OCI-LY3 (cell line): ENCODE measurements at regions not wholly inside any gene's neighbourhood (a gene's known extent, or its start where the extent isn't known, plus 50 kb on each side); places are given as distances from the start of the nearest gene placed in this dataset.

Experiments
- H2AFZ ChIP-seq: fragments of 200-600, 300-600 bp; shearing (Covaris generic); 2 replicates; pipeline ENCODE4 v1.6.0; 2014; ENCODE audit warnings: antibody characterized with exemption, low read depth, low read length
- H3K27ac ChIP-seq: fragments of 200-600, 300-600 bp; sonication (generic); 2 replicates; pipeline ENCODE4 v1.5.1; 2014; ENCODE audit warnings: mild to moderate bottlenecking, low read length, moderate library complexity, mixed read lengths
- H3K27me3 ChIP-seq: fragments of 200-600, 300-600 bp; sonication (generic); 2 replicates; pipeline ENCODE4 v1.6.1; 2014; ENCODE audit warnings: low read depth, low read length, mixed read lengths
- H3K36me3 ChIP-seq: fragments of 200-600, 300-600 bp; sonication (generic); replicated peaks from 2 replicates; pipeline ENCODE3; 2014; ENCODE audit warnings: low read depth, low read length, mixed read lengths
- H3K4me1 ChIP-seq: fragments of 300-600, 200-600 bp; sonication (generic); 2 replicates; pipeline ENCODE4 v1.6.1; 2014; ENCODE audit warnings: low read length, mixed read lengths
- H3K4me2 ChIP-seq: fragments of 200-600, 300-600 bp; sonication (generic); 2 replicates; pipeline ENCODE4 v1.6.1; 2014; ENCODE audit warnings: low read length, mixed read lengths
- H3K4me3 ChIP-seq: fragments of 300-600, 200-600 bp; sonication (generic); 2 replicates; pipeline ENCODE4 v1.5.1; 2014; ENCODE audit warnings: antibody characterized with exemption, mild to moderate bottlenecking, low read length, moderate library complexity
- H3K79me2 ChIP-seq: fragments of 300-600, 200-600 bp; shearing (Covaris generic); 2 replicates; pipeline ENCODE4 v1.6.1; 2014; ENCODE audit warnings: mild to moderate bottlenecking, low read length, mixed read lengths
- H3K9ac ChIP-seq: fragments of 300-600, 200-600 bp; shearing (Covaris generic); 2 replicates; pipeline ENCODE4 v1.6.0; 2014; ENCODE audit warnings: mild to moderate bottlenecking, low read length, moderate library complexity
- H3K9me3 ChIP-seq: fragments of 200-600, 300-600 bp; shearing (Covaris generic); 2 replicates; pipeline ENCODE4 v1.6.1; 2014; ENCODE audit warnings: low read length, mixed read lengths; ENCODE audit not compliant: insufficient read depth
- H4K20me1 ChIP-seq: fragments of 200-600, 300-600 bp; sonication (generic); 2 replicates; pipeline ENCODE4 v1.6.1; 2016; ENCODE audit warnings: low read length, mixed read lengths; ENCODE audit not compliant: insufficient read depth
- EZH2phosphoT487 ChIP-seq: fragments of 200-600 bp; shearing (Covaris generic); IDR thresholded peaks from 2 replicates; pipeline ENCODE4 v1.6.1; 2018; ENCODE audit warnings: antibody characterized with exemption, mixed run types, low read depth
- TF ChIP-seq, protein P1 (sequence below): fragments of 200-600, 300-600 bp; sonication (generic); IDR thresholded peaks from 2 replicates; pipeline ENCODE4 v1.5.1; 2014; ENCODE audit warnings: antibody characterized with exemption, low read length, low read depth

DNA sequence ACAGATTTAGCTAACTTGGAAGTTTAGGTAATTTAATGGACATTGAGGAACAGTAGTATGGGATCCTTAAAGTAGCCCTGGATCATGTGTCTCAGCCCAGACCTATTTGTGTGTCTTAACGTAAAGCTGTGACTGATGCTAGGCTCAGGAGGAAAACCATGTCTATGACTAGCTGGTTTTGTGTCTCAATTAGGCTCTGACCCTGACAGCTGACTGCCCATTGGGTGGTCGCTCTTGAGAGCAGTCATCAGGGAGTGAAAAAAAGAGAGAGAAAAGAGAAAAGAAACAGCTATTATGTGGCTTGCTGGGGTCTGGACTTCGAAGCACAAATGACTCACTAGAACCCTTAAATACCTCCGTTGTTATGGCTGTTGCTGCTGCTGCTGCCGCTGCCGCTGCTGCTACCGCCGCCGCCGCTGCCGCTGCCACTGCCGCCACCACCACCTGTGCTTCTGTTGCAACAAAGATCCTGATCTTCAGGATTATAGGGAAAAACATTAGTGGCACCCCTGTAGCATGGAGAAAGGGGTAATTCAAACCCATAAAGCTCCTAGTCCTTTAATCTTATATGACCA lies 70.7 kb downstream of the GSPT2 start:
- peaks cover 2% of the 10 kb centered on the region for H3K36me3 ChIP-seq
- no peaks in the 10 kb centered on the region for H3K4me1 ChIP-seq
- peaks cover 6% of the 10 kb centered on the region; the same call in 1 of the 2 replicates for H3K79me2 ChIP-seq
- H2AFZ ChIP-seq, result no peak overlapping the region
- H4K20me1 ChIP-seq, result no peaks in the 10 kb centered on the region
- no peak overlapping the region for H3K4me2 ChIP-seq
- no peaks in the 10 kb centered on the region for H3K9me3 ChIP-seq
- TF ChIP-seq EZH2phosphoT487, result no peak
- TF ChIP-seq, protein P1, sequence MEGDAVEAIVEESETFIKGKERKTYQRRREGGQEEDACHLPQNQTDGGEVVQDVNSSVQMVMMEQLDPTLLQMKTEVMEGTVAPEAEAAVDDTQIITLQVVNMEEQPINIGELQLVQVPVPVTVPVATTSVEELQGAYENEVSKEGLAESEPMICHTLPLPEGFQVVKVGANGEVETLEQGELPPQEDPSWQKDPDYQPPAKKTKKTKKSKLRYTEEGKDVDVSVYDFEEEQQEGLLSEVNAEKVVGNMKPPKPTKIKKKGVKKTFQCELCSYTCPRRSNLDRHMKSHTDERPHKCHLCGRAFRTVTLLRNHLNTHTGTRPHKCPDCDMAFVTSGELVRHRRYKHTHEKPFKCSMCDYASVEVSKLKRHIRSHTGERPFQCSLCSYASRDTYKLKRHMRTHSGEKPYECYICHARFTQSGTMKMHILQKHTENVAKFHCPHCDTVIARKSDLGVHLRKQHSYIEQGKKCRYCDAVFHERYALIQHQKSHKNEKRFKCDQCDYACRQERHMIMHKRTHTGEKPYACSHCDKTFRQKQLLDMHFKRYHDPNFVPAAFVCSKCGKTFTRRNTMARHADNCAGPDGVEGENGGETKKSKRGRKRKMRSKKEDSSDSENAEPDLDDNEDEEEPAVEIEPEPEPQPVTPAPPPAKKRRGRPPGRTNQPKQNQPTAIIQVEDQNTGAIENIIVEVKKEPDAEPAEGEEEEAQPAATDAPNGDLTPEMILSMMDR, result no peak
- H3K27ac ChIP-seq, result no peak overlapping the region
- H3K4me3 ChIP-seq, result no peak overlapping the region
- no peaks in the 10 kb centered on the region for H3K27me3 ChIP-seq
- no peak overlapping the region for H3K9ac ChIP-seq

DNA sequence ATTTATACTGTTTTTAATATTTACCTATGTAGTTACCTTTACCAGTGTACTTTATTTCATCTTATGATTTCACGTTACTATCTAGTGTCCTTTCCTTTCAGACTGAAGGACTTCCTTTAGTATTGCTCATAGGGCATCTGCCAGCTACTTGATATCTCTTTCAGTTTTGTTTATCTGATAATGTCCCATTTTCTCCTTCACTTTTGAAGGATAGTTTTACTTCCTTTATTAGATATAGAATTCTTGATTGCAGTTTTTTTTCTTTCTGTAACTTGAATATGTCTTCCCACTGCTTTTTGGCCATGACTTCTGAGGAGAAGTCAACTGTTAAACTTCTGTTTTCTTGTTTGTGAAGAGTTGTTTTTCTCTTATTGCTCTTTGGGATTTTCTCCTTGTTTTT lies 69.4 kb upstream of the MAGED1 start:
- no peak overlapping the region for H3K4me3 ChIP-seq
- no peaks in the 10 kb centered on the region for H3K27me3 ChIP-seq

DNA sequence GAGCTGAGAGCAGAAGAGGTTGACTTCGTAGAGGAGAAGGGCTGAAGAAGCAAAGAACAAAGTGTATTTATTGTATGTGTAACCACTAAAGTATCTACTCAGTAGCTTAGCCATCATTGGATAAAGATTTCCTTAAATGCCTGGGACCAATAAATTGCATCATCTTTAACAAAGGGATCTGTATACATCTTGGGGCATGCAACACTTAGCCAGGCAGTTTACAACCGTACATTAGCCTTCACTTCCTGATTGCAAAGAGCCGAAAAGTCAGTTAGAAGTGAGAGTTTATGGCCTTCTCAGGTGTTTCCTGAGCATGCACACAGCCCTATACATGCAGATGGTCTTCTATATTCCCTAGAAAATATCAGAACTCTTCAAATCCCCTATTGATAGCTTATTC lies 68.0 kb upstream of the MAGED1 start:
- Histone ChIP-seq H3K4me2 (no peak overlapping the region), H3K79me2 (peaks cover 5% of the 10 kb centered on the region; the same call in 1 of the 2 replicates), H3K9me3 (no peaks in the 10 kb centered on the region), H4K20me1 (no peaks in the 10 kb centered on the region; the same call in 1 of the 2 replicates), H3K4me1 (no peaks in the 10 kb centered on the region), H2AFZ (no peak overlapping the region), H3K4me3 (no peak overlapping the region), H3K27me3 (no peaks in the 10 kb centered on the region), H3K9ac (no peak overlapping the region), H3K36me3 (no peaks in the 10 kb centered on the region), H3K27ac (no peak overlapping the region)
- no peak for TF ChIP-seq EZH2phosphoT487
- TF ChIP-seq, protein P1, result no peak

More for the DNA sequence above, 69.4 kb upstream of the MAGED1 start:
- no peak overlapping the region for H3K9ac ChIP-seq
- H3K9me3 ChIP-seq, result no peaks in the 10 kb centered on the region
- no peaks in the 10 kb centered on the region for H3K36me3 ChIP-seq
- no peaks in the 10 kb centered on the region for H3K4me1 ChIP-seq
- H2AFZ ChIP-seq, result no peak overlapping the region
- no peak overlapping the region for H3K4me2 ChIP-seq
- TF ChIP-seq, protein P1, result no peak
- TF ChIP-seq EZH2phosphoT487, result no peak
- no peaks in the 10 kb centered on the region; the same call in 1 of the 2 replicates for H4K20me1 ChIP-seq
- H3K27ac ChIP-seq, result no peak overlapping the region
- peaks cover 5% of the 10 kb centered on the region; the same call in 1 of the 2 replicates for H3K79me2 ChIP-seq

DNA sequence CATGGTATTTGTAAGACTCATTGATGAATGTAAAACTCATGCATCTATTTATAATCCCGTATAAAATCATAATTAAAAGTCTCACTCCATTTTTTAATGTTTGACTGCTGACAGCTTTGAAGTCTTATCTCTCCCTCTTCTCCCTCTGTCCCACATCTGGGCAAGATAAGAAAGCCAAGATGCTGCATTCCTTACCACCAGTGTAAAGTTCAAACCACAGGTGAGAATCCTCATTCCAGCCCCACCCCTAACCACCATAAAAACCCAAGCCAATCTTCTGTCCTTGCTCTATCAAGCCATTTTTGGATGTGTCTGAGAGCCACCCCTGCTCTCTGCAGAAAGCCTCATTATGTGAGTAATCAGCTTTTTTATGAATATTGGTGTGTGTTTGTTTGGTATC lies 59.3 kb upstream of the MAGED1 start:
- no peak overlapping the region for H2AFZ ChIP-seq
- H3K9me3 ChIP-seq, result no peaks in the 10 kb centered on the region
- H3K4me2 ChIP-seq, result no peak overlapping the region
- H3K9ac ChIP-seq, result no peak overlapping the region
- no peaks in the 10 kb centered on the region for H3K4me1 ChIP-seq
- no peak overlapping the region for H3K4me3 ChIP-seq
- no peaks in the 10 kb centered on the region for H3K36me3 ChIP-seq
- no peaks in the 10 kb centered on the region for H4K20me1 ChIP-seq
- no peaks in the 10 kb centered on the region for H3K79me2 ChIP-seq
- no peaks in the 10 kb centered on the region for H3K27me3 ChIP-seq
- no peak overlapping the region for H3K27ac ChIP-seq
- TF ChIP-seq EZH2phosphoT487, result no peak
- TF ChIP-seq, protein P1, result no peak
